HG02884 (cell line): ENCODE measurements at regions not wholly inside any gene's neighbourhood (a gene's known extent, or its start where the extent isn't known, plus 50 kb on each side); places are given as distances from the start of the nearest gene placed in this dataset.

Experiments used
- ATAC-seq: cut with Tn5 transposase; IDR thresholded peaks from one replicate; pipeline ENCODE4 v1.9.1; 2021; ENCODE audit warnings: mild to moderate bottlenecking, moderate library complexity; ENCODE audit not compliant: unreplicated experiment

GRCh38 chr17:77494664-77495435 lies 354.1 kb downstream of the SEC14L1 start:
- ATAC-seq, result no peak

- no peak for ATAC-seq
These were observed 354.8 kb downstream of the SEC14L1 start for GRCh38 chr17:77495575-77495974.

GRCh38 chr17:77496401-77496801 lies 355.6 kb downstream of the SEC14L1 start:
- no peak for ATAC-seq

DNA sequence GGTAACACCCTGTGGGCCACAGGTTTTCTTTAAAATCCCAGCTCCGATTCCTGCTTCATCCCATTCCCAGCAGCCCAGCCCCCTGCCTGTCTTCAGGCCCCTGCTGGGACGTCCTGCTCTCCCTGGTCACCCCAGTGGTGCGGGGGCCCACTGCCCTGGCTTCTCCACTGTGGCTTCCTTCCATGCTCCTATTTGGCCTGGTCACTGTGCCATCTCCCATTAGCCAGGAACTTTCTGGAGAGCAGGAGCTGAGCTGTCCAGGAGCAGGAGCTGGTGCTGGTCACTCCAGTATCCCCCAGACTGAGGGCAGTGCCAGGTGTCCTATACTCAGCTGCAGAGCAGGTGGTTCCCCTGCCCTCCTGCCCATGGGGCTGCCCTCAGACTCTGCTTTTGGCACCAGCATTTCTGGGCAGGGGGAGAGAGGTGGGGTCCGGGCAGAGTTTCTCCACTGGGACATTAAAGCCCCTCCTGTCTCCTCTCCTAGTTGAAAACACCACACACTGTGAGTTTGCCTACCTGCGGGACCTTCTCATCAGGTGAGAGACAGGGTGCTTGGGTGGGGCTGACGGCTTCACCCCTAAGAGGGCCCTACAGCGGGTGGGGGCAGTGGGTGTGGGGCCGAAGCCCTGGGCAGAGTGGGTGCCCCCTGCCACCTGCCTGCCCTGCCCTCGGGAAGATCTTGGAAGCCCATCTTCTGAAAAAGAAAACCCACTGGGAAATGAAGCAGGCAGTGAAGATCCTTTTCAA lies 356.2 kb downstream of the SEC14L1 start:
- ATAC-seq, result no peak

DNA sequence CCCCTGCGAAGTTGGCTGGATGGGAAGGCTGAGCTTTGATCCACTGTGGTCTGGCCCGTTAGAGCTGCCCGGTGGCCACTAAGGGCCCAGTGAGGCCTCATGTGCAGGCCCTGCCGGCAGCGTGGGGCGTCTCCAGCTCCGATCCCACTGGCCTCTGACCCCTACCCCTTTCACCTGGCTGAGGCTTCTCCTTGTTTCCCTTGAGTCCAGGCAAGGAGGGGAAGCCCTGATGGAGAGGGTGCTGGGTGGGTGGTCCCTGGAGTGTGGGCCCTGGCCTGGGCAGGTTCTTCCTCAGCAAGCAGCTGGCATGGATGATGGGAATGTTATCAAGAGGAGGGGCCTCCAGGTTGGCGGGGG lies 356.8 kb downstream of the SEC14L1 start:
- ATAC-seq, result no peak

DNA sequence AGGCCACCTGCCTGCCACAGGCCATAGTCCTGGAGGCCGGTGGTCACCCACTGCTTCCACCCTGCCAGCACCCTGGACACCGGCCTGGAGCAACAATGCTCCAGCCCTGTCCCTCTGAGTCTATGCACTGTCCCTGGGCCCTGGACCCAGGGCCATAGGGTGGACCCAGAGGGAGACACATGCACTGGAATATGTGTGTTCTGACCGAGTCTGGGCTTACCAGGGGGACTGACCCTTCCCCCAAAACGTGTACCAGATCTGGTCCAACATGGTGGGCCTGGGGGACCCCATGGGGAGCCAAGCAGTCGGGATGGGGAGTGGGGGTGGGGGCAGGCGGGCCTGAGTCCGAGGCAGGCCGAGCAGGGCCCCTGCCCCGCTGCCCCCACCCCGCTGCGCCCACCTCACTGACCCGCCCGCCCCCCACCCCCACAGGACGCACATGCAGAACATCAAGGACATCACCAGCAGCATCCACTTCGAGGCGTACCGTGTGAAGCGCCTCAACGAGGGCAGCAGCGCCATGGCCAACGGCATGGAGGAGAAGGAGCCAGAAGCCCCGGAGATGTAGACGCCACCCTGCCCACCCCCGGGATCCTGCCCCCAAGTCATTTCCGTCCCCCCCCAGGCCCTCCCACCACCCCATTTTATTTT lies 357.4 kb downstream of the SEC14L1 start:
- ATAC-seq, result no peak

DNA sequence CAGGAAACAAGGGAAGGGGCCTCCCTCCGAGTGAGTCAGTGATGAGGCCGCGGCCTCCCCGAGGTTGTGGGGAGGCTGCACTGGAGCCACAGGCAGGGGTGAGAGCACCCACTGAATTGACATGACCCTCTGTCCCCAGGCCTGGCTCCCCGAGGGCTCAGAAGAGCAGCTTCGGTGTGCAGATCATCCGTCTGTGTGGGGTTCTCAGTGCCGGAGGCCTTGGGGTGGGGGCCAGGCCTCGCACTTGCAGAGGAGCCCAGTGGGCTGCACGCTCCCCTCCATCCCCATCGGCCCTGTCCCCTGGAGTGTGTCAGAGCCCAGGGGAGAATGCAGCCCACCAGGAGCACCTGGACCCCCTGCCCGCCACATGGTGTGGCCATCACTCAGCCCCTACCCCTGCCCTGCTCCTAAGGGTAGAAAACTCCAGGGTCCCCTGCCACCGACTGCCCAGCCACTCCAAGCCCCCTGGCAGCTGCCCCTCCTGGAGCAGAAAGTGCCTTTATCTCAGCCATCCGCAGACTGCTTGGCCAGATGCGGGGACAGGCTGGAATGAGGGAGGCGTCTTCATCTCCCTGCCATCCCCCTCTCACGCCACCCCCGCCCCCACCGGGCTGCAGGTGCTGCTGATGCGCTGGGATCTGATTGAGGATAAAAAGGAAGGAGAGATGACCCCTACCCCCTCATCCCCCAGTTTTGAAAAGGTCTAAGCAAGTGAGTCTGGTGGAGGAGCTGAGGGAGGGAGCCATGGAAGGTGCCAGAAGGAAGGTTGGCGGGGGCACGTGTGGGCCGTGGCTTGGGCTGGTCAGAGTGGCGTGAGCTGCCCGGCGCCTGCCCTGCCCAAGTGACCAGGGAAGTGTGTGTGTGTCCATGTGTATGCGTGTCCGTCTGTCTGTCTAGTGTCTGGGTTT lies 358.3 kb downstream of the SEC14L1 start:
- no peak for ATAC-seq

- ATAC-seq, result no peak
These were observed 359.1 kb downstream of the SEC14L1 start for GRCh38 chr17:77499699-77500435.

DNA sequence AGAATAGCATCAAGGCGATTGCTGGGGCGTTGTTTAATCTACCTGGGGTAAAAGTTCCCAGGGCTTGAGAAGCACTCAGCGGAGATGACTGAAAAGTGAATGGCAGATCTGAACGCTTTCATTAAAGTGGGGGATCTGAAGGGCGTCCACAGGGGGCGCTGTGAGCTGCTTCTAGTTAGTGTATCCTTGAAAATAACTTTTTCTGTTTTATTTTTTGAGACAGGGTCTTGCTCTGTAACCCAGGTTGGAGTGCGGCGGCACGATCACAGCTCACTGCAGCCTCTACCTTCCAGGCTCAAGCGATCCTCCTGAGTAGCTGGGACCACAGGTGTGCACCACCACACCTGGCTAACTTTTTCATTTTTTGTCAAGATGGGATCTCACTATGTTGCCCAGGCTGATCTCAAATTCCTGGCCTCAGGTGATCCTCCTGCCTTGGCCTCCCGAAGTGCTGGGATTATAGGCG lies 360.4 kb downstream of the SEC14L1 start:
- no peak for ATAC-seq

- no peak for ATAC-seq
These were observed 361.2 kb downstream of the SEC14L1 start for GRCh38 chr17:77501751-77502625.

GRCh38 chr17:77502626-77503292 lies 362.0 kb downstream of the SEC14L1 start:
- ATAC-seq, result no peak

GRCh38 chr17:77503293-77503655 lies 362.5 kb downstream of the SEC14L1 start:
- ATAC-seq, result no peak

- ATAC-seq, result no peak
These were observed 363.3 kb downstream of the SEC14L1 start for GRCh38 chr17:77503916-77504651.

DNA sequence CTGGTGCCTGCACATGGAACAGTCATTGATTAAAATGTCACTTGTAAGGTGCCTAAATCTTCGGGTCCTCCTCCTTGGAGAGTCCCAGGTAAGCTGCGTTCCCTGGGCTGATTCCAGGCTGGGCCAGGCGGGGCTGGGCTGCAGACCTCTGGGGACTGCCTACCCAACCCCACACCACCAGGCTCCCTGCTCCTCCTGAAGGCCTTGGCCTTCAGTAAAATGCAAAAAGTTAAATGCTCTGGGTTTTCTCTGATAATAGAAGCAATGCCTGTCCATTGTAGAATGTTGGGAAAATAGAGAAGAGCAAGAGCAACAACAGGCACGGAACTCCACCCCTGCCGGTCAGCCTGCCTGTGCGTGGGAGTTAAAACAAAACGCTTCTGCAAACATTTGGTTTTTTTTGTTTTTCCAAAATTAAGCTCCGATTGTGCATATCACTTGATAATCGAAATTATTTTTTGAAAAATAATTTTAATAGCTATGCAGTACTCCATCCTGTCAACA lies 363.9 kb downstream of the SEC14L1 start:
- ATAC-seq, result no peak

- no peak for ATAC-seq
These were observed 364.4 kb downstream of the SEC14L1 start for GRCh38 chr17:77505181-77505639.

- ATAC-seq, result no peak
These were observed 365.7 kb downstream of the SEC14L1 start for GRCh38 chr17:77506371-77506991.
